ENCODE measurements at regions not wholly inside any gene's neighbourhood (a gene's known extent, or its start where the extent isn't known, plus 50 kb on each side); places are given as distances from the start of the nearest gene placed in this dataset.

DNA sequence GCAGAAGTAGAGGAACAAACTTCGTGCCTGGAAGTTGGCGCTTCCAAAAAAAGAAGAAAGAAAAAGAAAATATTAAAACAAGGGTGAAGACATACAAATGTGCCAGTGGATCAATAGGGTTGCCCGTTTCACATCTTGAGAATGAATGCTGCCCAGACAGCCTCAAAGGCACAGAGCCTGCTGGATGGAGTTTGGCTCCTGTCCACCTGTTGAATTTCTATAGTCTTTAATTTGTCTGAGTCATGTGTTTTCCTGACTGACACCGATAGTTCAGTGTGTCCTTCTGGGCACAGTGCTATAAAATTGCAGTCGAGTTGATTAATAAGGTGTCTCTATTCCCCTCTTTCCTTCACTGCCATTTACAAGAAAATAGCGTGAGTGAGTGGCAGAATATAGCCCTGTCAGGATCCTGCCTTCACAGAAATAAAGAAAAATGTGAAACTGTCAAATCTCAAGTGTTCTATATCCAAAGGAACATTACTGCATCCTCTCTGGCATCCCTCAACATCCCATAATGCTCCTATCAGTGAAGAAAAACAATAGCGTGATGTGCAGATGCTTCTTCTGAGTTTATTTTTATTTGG, 471.3 kb upstream of the AUTS2 start:
- no peak for DNase-seq

DNA sequence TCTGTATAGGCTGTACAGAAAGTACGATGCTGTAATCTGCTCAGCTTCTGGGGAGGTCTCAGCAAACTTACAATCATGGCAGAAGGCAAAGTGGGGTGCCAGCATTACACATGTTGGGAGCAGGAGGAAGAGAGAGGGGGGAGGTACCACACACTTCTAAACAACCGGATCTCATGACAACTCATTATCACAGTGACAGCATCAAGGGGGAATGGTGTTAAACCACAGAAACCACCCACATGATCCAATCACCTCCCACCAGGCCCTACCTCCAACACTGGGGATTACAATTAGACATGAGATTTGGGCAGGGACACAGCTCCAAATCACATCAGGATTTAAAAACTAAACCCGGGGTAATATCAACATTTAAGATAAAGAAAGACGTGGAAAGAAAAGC, 468.8 kb upstream of the AUTS2 start:
- DNase-seq = no peak

DNA sequence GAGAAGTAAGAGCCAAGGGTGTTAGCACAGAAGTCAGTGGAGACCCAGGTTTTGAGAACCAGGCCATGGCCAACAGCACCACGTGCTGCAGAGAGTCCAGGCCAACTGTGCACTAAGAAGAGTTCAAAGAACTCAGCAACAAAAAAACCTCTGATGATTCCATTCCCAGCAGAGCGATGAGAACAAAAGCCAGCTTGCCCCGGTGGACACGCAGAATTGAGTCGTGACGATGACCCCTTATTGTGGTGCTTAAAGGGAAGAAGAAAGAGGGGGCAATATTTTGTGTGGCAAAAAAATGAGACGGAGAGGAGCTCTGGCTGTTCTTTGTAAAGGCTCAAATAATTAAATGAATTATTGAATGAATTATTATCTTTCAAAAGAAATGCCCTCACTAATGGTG, 468.3 kb upstream of the AUTS2 start:
- no peak for DNase-seq

DNA sequence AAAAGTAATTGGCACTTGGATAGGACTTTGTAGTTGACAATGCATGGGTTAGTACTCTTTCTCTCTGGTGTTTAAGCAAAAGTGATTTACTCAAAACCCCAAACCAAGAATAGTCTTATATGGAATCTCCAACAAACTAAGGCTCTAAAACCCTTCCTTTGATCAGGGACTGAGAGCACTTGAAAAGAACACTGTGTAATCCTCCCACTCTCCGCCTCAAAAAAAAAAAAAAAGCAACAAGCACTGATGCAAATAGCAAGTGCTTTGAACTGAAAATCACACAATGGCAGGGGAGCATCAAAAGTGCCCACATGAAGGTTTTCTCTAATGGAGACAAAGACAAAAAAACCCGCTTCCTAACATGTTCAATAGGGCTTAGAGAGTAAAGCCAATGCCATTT, 467.9 kb upstream of the AUTS2 start:
- no peak for DNase-seq

DNA sequence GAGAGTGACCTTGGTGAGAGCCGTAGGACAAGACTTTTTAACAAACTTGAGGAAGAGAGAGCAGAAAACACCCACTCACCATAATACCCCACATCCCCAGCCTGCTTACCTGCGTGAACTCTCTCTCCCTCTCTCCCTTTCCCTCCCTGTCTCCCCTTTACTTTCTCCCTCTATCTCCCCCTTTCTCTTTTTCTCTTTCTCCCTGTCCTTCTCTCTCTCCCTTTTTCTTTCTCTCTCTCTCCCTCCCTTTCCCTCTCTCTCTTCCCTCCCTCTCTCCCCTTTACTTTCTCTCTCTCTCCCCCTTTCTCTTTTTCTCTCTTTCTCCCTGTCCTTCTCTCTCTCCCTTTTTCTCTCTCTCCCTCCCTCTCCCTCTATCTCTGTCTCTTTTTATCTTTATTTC, 464.0 kb upstream of the AUTS2 start:
- no peak for DNase-seq

DNA sequence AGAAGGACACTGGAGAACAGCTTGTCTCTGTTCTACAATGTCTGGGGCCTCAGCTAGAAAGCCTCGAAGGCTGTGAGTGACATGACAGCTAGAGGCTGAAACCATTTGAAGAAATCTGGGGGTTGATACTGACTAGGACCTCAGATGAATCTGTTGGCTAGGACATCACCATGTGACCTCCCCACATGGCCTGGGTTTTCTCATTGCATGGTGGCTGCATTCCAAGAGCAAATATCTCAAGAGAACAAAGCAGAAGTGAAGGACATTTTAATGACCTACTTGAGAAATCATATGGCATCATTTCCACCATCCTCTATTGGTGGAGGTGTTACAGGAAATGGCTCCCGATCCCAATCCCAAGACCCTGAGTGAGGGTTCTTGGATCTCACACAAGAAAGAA, 450.6 kb upstream of the AUTS2 start:
- no peak for DNase-seq

DNA sequence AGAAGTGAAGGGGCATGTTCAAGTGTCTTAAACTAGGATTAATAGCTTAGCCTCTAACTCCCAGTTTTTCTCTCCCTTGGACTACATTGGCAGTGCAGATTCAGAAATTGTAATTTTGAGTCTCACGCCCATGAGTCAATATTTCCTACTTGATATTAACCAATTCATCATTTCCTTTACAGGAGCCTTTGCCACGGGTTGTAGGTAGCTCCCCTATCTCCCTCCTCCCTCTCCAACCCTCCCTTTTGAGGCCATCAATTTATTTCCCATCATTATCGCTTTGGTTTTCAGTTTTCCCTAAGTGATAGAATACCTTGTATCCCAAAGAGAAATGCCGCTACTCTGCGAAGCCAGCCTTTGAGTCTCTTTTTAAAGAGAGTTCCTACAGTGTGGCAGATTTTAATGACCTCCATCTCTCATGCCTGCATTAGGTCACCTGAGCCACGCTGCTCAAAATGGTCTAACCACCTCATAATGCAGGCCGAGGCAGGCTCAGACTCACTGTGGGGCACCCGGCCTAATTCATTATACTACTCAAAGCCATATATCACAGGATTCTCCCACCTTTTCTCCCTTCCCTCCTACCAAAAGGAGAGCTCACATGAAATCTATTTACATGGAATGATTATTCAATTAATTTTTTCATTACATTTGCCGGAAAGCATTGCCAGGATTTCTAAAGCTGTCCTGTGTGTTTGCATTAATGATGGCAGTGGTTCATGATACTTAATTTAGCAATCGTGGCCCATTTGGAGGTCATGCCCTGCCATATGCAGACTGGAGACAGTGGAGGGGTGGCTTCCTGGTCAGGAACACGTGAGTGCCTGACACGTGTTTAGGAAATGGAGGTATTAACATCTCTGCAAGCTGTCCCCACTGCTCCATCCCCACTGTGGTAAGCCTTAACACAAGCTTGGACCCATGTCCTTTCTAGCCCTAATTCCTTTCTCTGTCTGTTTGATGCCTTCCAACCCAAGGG, 448.2 kb upstream of the AUTS2 start:
- no peak for DNase-seq

DNA sequence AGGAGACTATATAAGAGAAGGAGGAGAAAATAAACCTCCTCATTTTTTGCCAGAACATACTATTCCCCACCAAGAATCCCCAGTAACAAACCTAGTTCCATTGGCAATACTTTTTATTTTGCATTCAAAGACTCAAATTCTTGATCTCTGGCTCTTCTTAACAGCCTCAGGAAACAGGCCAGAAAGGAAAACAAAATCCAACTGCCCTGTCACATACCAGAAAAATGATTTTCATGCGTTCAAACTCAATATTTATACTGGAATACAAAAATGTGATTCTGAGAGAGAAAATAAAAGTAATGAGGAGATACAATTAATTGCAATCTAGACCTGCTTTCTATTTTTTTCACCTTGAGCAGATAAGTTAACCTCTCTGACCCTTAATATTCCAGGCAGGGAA, 435.9 kb upstream of the AUTS2 start:
- no peak for DNase-seq

DNA sequence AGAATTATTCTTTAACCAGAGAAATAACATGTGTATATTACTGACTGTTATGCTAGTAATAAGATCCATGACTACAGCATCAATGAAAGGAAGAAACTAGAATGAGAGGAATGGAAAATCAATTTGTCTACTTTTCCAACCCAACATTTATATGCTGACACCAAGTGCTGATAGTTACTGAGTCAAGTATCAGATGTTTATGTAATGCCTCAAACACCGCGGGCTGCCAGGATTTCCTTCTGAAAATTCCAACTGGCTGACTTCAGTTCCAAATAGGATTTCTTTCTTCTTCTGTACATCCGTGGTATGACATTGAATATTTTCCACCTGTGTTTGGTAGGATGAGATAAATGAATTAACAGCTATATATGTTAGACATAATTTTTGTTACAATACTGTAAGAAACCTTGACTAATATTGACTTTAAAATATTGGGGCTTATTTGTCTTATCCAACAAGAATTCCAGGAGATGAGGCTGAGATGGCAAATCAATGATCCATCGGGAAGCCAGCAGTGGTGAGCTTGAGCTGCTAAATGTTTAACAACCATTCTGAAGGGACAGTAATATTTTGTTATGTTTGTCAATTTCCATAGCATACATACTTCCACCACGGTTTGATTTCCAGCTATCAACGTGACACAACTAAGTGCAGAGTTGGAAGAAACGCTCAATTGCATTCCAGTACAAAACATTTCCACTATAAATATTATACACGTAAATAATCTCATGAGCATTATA, 435.2 kb upstream of the AUTS2 start:
- no peak for DNase-seq

DNA sequence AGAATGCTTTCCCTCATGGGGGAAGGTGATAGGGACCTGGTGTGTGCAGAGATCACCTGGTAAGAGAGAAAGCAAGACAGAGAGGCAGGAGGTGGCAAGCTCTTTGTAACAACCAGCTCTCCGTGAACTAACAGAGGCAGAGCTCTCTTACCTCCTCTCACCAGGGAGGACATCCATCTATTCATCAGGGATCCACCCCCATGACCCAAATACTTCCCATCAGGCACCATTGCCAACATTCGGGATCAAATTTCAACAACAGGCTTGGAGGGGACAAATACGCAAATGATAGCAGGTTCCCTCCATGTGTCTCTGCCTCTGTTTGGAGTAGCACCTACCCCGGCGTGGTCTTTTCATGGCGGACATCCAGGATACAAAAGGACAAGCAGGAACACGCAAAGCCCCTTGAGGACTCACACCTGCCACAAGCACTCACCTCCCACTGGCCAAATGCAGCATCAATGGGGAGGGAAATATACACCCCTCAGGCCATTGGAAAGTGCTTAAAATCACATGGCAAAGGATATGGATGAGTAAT, 431.2 kb upstream of the AUTS2 start:
- DNase-seq = no peak

DNA sequence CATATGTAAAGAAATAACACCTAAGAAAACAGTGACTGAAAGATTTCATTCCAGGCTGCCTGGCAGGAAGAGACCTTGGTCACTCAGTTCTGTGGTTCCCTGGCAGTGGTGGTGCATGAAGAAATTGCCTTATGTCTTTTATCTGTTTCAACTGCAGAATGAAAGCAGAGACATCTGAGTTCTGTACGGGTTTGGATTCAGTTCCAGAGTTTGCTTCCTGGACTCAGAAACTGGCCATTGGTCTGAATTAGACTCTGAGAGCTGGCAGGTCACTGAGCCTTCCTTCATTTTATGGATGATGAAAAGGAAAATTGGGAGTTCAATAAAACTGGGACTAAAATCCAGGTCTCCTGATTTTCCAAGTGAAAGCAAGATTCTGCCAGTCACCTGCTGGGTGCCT, 428.9 kb upstream of the AUTS2 start:
- no peak for DNase-seq

DNA sequence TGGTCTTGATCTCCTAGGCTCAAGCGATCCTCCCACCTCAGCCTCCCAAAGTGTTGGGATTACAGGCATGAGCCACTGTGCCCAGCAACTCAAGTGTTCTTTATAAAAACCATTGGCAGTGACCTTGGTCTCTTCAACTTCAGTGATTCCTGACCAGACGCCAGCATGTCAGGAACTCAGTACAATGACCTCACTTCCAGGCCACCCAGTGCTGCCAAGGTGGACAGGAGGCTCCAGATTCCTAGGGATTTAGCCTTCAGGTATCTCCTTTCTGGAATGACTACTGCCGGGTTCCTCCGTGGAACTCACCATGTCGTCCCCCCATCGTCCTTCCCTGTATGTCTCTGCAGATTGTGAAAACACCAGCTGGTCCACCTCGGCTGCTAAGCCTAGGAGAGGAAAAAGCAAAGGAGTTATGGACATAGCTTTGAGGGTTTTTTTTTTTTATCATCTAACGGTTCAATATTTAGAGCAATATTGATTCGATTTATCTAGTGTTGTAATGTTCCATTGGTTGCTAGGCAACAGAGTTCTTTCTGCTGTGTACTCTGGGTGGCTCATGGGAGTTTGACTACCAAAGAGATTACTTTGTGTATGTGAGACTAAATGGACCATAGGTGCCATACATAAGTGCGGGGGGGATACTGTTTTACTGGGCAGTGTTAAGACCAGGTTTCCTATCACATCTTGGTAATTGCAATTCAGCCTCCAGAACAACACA, 425.8 kb upstream of the AUTS2 start:
- DNase-seq = no peak

DNA sequence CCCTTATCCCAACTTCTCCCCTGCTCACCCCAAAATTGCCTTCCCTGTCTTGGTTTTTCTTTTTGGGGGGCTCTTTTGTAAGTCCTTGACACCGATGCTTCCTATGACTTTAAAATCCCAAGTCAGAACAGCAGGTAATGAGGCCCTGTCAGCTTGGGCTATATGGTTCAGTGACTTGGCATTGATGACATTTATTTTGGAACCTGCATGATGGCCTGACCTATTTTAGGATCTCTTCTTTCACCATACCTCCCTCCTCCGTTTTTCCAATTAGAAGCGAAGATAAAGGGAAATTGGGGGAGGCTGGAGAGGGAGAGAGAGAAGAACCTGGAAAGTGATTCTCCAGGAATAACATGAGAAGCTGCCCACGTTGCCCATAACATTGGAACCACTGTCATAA, 424.9 kb upstream of the AUTS2 start:
- DNase-seq = no peak

DNA sequence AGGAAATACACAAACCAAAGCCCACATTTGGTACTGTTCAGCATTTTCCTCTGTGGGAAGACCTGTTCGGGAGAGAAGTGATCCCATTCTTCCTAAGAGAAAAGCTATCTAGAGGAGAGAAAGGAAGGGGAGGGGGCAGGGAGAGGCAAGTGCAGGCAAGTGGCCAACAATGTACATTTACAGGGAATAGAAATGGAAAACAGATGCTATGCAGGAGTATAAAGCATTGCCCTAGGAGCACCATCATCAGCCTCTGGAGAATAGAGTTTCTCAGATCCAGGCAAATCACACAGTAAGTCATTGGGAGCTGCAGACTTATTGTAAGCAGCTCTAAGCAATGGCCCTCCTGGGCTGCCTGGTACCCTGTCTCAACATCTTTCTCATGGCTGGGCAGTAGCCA, 424.4 kb upstream of the AUTS2 start:
- DNase-seq = no peak

DNA sequence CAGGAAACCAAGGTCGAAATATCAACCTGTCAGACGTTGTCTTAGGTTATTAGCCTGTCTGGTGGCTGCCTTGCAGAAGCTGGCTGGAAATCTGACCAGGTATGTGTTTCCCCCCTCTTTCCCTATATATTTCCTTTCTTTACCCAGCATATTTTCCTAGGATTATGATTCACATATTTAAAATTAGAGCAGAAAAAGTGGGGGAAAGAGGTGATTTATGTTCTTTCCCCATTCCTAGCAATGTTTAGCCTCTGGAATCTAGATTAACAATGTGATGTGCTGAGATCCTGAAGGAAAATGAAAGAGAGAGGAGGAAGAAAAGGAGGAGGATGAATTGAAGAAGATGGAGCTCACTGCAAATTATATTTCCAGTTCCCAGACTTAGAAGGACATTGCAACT, 421.4 kb upstream of the AUTS2 start:
- no peak for DNase-seq

DNA sequence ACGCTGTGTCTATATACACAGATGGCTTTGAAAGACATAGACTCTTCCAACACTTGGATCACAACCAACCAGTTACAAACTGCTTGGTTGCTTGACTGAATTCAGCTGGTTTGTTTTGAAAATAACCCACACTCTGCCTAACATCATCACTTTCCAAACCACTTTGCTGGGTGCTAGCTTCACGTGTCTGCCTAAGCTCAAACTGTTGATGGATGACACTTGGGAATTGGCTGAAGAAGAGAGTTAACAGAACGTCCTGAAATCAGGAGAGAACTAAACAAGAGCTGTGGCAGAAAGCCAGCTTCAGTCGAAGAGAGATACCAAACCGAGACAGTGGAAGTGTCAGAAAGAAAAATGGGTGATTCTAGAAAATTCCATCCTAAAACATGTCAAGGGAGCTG, 420.8 kb upstream of the AUTS2 start:
- DNase-seq = no peak

DNA sequence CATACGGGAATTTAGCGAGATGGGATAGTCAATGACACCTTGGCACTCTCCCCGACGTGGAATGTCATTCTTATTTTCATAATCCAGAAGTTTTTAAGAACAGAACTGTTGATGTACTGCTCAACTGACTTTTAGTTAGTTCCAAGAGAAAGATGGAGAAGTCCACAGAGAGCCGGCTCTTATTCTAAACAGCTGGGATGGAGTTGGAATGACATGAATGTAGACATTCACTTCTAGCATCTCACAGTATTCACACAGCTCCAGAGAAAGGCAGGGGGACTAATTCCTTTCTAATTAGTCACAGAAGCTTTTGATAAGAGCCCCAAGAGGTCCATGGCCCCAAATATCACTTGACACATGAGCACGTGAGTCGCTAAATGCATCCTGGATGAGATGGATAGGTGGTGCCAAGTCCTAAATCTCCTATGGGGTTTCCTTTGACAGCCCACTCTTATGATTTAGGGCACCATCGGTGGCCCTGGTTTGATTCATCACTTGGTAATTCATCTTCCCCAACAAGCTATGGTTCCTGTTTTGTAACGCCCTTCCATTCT, 420.3 kb upstream of the AUTS2 start:
- DNase-seq = no peak

DNA sequence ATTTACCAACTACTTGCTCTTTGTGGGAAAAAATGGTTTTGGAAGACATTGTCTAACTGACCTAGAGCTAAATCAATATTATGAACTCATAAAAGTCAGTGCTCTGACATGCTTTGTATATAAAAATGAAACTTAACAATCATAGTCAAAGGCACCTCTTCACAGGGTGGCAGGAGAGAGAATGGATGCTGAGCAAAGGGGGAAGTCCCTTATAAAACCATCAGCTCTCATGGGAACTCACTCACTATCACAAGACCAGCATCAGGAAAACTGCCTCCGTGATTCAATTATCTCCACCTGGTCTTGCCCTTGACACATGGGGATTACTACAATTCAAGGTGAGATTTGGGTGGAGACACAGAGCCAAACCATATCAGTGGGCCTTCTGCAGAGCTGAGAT, 417.6 kb upstream of the AUTS2 start:
- no peak for DNase-seq

DNA sequence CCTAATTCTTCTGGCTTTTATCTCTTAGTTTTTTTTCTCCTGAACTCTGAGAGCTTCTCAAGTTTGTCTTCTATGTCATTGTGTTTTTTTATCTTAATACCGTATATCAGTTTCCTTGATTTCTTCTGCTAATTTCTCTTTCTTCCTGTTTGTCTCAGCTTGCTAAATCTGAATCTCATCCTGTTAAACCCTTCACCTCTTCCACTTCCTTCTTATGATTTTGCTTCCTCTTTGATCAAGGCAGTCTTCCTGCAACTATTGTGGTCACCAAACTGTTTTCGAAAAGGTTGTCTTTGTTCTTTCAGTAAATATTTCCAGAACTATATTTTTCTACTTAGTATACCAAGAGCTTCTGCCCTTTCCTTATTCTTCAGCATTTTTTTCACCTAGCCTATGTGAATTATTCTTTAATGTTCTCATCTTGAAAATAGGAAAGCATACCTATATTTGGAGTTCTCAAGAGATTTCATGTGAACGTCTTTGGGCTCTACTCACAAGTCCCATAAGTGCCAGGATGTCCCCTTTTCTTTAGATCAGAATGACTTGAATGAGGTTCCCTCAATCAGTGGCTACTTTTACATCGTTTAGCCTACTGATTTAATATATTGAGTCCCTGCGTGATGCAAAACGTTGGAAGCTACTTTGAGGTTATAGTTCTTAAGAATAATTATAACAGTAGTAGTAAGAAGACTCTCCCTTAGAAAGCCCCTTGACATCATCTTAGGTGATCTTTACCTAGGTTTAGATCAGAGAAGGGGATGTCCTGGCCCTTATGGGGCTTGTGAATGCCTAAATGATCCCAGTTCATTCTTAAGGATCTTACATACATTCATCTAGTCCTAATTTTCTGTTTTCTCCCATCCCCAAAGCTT, 415.4 kb upstream of the AUTS2 start:
- no peak for DNase-seq

DNA sequence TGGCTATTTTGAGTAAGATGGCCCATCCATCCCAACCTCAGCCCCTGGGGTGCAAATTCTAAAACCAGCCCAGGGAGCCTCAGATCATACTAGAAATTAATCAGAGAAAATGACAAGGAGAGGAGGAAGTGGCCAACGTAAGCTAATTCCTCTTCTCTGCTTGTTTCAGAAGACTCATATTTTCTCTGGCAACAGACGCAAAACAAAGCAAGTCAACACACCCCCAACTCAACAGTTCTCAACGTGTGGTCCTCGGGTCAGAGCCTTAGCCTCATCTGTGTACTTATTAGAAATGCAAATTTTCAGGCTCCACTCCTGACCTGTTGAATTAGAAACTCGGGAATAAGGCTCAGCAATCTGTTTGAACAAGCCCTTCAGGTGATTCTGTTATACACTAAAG, 413.9 kb upstream of the AUTS2 start:
- DNase-seq = no peak

DNA sequence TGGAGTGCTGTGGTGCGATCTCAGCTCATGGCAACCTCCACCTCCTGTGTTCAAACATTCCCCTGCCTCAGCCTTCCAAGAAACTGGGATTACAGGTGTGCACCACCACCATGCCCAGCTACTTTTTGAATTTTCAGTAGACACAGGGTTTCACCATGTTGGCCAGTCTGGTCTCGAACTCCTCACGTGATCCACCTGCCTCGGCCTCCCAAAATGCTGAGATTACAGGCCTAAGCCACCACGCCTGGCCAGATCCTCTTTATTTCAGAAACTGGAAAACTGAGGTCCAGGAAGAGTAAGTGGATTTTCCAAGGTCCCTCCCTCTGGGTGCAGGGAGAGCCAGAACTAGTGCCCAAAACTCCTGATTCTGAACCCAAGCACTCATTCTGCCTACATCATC, 413.1 kb upstream of the AUTS2 start:
- no peak for DNase-seq

DNA sequence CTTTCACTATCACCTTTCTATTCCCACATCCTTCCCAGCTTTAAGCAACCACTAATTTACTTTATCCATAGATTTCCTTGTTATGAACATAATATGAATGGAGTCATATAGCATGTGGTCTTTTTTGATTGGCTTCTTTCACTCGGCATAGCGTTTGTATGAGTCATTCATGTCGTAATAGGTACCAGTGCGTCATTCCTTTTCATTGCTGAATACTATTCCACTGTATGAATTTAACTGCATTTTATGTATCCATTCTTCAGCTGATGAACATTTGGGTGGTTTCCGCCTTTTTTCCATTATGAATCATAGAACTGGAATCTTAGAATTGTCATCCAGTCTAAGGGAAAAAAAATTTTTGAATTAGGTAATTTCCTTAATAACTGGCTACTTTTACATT, 411.3 kb upstream of the AUTS2 start:
- DNase-seq = no peak

Data from right forelimb (tissue), 1 donor.